Hematopoietic multipotent progenitor cell treated with erythropoietin and hydrocortisone succinate and interleukin-3 and kit ligand, for 15 days (in vitro differentiated cells): ENCODE measurements at regions not wholly inside any gene's neighbourhood (a gene's known extent, or its start where the extent isn't known, plus 50 kb on each side); places are given as distances from the start of the nearest gene placed in this dataset.
"Not testable (repeated sequence)": the region's sequence is repeated elsewhere in the genome, so short reads cannot be mapped to it uniquely, and the experiment has no call there.

ENCODE experiments used
- DNase-seq: peaks from one replicate; pipeline ENCODE4 v3.0.0-alpha.2; 2015; ENCODE audit warnings: low spot score

DNA sequence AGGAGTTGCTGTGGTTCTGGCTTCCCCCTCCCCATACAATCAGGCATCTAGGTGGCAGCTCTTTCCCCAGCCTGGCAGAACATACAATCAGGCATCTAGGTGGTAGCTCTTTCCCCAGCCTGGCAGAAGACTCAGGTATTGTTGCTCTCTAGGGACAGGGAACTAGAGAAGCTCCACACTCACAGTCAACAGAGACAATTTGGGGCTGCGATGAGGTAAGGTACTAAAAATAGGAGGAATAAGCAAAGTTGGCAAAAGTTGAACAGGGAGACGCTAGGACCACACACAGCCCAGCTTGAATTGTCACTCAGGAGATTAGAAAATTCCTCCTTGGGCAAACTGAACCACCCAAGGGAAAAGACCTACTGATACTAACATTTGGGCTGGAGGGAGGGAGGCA is 315.5 kb upstream of the CDH5 start:
- DNase-seq, result no peak

- no peak for DNase-seq
These were observed 316.6 kb upstream of the CDH5 start for GRCh38 chr16:66049865-66050264.

GRCh38 chr16:66045626-66046025 is 320.9 kb upstream of the CDH5 start:
- no peak for DNase-seq

GRCh38 chr16:66044556-66044955 is 321.9 kb upstream of the CDH5 start:
- DNase-seq, result no peak

GRCh38 chr16:66044089-66044488 is 322.4 kb upstream of the CDH5 start:
- no peak for DNase-seq

GRCh38 chr16:66043326-66043725 is 323.2 kb upstream of the CDH5 start:
- DNase-seq, result no peak

- DNase-seq, result no peak
These were observed 324.1 kb upstream of the CDH5 start for GRCh38 chr16:66042341-66042740.

- no peak for DNase-seq
These were observed 324.6 kb upstream of the CDH5 start for GRCh38 chr16:66041907-66042306.

DNA sequence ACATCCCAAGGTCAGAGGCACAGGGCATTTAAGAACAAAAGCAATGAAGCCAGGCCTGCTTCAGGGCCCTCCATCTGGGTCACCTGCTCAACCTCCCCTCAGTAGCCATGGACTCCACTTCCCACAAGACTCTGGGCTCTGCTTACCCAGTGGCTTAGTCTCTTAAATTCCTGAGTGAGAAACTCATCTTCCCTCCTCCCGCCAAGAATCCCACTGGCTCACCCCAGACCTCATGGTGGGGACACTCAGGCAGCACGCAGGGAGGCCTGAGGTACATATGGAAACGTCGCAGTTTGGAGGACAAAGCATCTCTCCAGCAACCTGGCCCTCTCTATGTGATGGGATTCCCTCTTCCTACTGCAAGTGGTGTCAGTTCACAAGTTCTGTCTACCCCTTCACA is 326.7 kb upstream of the CDH5 start:
- DNase-seq, result no peak

DNA sequence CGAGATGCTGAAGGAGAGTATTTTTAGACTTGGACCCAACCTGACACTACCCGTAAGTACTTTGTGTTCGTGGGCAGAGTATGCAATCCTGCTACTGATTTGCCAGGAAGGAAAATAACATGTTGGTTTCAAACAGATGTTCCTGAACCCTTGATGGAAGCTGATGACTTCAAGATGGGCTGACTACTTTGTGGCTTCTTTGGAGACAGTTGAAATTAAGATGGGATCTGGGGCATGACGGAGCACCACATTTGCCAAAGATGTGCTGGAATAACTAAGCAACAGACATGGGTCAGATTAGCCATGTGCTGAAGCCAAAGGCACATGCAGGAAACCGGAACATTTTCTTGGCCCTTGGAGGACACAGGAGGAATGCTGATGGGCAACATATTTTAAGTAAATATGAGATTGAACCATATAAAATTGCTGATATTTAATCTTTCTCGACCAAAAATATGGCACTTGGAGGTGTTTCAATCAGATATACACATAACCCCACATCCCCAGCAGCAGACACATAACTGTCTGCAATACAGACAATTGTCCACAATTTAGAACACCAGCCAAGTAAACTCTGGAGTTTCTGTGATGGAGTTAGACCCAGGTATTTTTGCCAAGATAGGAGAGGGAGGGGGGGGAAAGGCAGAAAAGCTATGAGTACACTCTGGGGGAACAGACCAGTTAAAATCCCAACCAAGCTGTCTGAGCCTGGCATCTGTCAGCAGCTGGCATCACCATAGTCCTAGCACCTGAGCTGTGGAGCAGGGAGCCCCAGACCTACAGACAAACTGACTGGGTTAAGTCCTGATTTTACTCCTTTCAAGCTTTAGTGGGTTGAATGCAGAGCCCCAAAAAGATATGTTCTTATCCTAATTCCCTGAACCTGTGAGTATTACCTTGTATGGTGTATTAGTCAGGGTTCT is 329.4 kb upstream of the CDH5 start:
- no peak for DNase-seq

DNA sequence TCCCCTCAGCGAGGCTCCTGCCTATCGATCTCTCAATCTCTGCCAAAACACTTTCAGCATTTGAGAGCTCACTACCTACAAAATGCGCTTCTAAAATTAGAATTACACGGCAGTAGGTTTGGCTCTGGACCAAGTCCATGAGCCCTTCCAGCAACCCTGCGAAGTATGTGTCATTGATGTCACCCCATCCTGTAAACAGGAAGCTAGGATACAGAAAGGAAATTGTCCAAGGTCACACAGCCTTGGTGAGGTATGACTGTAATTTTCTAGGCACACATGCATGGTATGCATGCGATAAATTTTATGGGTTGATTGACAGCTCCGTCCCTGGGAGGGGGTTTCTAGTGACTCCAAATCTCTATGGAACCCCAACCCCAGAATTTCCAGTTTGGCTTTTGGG is 330.3 kb upstream of the CDH5 start:
- no peak for DNase-seq

DNA sequence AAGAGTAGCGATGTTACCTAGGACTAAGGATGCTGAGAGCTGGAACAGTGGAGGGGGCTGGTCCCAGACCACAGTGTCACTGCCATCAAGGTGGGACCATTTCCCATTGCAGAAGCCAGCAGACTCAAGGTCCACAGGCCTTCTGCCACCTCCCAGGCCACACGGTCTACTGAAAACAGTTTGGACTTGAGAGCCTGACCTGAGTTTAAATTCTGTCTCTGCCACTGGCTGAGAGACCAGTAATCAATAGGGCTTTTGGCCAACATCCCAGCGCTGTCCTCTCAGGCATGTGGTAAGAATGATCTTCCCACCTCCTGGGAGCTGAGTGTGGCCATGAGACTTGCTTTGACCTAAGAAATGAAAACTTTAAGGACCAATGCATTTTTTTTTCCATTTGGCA is 331.4 kb upstream of the CDH5 start:
- DNase-seq, result no peak

DNA sequence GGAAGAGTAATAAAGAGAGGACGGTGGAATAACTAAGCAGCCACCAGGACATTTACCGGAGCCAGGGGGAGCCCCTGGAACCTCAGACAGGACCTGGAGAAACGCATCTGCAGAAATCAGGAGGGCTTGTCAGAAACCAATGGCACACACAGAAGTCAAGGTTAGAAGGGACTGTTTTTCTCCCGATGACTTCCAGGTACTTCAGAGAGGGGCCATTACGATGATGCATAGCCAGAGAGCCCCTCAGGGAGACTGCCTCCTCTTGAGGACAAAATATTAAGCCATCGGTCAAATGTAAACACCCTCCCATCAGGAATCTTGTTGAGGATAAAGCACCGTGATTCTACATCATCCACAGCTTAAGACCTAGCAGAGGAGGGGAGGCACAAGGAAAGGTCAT is 333.6 kb upstream of the CDH5 start:
- DNase-seq, result no peak

GRCh38 chr16:66030036-66030435 is 336.5 kb upstream of the CDH5 start:
- DNase-seq, result no peak

GRCh38 chr16:66028510-66029216 is 337.8 kb upstream of the CDH5 start:
- DNase-seq, result no peak

DNA sequence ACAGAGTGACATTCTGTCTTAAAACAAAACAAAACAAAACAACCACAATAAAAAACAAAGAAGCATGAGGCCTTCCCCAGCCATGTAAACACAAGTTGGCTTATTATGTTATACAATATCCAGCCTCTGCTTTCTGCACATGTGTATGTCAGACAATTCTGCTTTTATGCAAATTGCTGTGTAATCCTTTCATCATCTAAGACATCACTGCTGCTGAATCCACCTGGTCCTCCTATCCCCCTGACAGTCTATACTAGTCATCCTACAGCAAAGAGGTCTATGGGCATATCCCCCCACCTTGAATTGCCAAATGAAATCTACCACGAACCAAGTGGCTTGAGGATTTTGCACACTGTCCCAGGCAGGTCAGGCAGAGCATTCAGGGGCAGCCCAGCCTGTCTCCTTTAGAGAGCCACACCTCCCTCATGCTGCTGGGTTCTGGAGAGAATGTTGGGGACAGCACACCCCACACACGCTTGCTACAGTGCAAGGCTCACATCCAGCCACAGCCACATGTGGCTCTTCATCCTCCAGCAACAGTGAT is 339.6 kb upstream of the CDH5 start:
- DNase-seq, result no peak

DNA sequence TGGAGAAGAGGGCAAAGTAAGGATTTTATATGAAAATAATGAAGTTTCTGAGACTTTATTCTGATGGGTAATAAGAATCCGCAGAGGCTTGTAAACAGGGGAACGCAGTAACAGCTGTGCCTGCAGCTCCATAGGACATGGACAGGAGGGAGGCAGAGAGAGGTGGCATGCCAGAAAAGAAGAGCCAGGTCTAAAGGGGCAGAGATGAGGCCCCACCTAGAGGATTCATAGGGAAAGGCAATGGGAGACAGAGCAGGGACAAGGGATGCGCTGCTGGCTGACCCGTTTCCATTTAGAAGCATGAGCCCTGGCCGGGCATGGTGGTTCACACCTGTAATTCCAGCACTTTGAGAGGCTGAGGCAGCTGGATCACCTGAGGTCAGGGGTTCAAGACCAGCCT is 340.3 kb upstream of the CDH5 start:
- no peak for DNase-seq

GRCh38 chr16:66025751-66026150 is 340.7 kb upstream of the CDH5 start:
- no peak for DNase-seq

DNA sequence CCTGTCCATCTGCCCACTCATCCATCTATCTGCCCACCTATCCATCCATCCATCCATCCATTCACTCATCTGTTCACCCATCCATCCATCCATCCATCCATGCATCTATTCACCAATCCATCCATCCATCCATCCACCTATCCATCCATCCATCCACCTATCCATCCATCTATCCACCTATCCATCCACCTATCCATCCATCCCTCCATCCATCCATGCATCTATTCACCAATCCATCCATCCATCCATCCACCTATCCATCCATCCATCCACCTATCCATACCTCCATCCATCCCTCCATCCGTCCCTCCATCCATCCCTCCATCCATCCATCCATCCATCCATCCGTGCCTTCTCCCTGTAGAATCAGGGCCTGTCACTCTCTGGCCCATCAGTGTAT is 341.9 kb upstream of the CDH5 start:
- not testable (repeated sequence) for DNase-seq

GRCh38 chr16:66023481-66023880 is 343.0 kb upstream of the CDH5 start:
- DNase-seq, result no peak

GRCh38 chr16:66020642-66021041 is 345.8 kb upstream of the CDH5 start:
- no peak for DNase-seq

DNA sequence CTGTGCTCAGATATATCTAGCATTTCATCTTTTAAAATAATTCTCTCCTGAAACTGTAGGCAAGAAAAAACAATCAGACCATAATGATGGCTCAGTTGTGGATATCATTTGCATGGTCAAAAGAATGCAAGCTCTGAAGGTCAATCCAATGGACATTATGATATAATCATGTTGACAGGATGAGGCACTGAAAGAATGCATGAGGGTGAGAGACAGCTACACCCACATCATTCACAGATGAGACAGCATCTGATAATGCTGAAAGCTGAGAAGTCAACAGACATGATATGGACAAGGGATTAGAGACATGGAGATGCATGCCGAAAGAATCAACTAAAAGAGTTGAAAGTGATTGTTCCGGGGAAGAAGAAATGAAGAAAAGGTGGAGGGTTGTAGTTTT is 346.4 kb upstream of the CDH5 start:
- no peak for DNase-seq

- DNase-seq, result not testable (repeated sequence)
These were observed 347.0 kb upstream of the CDH5 start for GRCh38 chr16:66019502-66019901.
